LoVo (cell line): ENCODE measurements at regions not wholly inside any gene's neighbourhood (a gene's known extent, or its start where the extent isn't known, plus 50 kb on each side); places are given as distances from the start of the nearest gene placed in this dataset.
"Not testable (repeated sequence)": the region's sequence is repeated elsewhere in the genome, so short reads cannot be mapped to it uniquely, and the experiment has no call there.

Source experiments
- DNase-seq: peaks from one replicate; pipeline ENCODE4 v3.0.0-alpha.2; 2016; ENCODE audit warnings: low spot score

DNA sequence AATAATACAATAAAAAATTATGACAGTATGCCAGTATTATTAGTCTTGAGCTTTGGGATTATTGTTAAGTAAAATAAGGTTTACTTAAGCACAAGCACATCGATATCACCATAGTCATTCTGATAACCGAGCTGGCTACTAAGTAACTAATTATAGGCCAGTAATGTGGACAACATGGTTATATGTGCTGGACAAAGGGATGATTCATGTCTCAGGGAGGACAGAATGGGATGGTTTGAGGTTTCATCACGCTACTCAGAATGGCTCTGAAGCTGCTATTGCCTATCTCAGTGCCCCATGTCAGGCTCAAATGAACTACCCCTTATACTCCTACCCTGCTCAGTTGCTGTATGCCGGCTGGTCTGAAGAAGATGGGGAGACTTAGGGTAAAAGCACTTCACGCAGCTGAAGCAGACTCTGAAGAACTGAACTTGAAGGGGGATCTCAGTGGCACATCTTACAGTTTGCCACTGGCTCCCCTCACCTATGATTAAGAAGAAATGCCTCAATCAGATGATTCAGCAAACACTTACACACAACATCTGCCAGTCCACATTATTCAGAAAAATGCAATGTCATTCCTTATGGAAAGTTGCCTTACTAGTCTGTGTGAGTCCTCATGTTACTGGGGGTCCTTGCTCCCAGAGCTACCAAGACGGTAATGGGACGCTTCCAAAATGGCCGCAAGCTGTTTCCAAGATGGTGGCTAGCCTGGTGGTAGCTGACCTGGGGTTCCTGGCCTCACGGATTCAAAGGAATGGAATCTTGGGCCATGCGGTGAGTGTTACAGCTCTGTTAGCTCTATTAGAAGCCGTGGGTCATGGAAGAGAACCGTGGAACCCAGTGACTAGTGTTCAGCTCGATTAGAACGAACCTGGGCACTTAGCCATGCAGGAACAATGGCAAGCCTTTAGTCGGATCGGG lies 1098.6 kb downstream of the TAF11L14 start:
- DNase-seq: no peak

DNA sequence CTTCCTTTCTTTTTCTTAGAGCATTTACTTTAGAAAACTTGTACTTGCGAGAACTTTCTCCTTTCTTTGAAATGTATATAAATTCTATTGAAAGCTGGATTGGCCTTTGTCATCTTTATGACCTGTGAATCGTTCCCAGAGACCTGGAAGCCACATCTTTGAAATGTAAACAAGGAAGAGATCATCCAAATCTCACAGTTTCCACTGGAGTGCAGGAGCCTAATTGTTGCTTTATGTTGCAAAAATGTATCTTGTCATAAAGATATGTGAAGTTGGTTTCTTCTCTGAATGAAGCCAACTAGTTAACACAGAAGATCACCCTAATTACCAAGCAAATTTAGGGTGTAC lies 1101.8 kb downstream of the TAF11L14 start:
- DNase-seq: no peak

DNA sequence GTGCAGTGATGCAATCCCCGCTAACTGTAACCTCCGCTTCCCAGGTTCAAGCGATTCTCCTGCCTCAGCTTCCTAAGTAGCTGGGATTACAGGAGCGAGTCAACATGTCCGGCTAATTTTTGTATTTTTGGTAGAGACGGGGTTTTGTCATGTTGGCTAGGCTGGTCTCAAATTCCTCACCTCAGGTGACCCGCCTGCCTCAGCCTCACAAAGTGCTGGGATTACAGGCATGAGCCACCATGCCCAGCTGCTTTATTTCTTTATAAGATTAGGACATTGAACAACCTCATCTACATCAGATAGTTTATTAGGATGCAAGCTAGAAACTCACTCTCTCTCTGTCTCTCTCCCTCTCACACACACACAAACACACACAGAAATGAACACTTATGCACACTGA lies 1102.5 kb downstream of the TAF11L14 start:
- DNase-seq: not testable (repeated sequence)

DNA sequence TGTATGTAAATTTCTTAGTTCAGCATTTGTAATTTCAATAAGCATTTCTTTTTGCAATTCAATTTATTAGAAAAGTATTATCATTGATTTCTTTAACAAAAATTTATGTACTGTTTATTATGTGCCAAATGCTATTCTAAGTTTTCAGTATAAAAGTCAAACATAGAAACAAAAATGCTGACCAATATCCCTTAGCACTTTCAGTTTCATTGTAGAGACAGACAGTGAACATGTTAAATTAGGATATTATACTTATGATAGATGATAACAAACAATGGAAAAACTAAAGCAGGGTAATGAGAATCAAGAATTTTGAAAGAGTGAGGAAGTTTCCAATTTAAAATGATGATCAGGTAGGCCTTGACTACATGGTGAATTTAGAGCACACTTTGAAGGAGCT lies 1106.0 kb downstream of the TAF11L14 start:
- DNase-seq: no peak

- no peak for DNase-seq
Measured at GRCh38 chr5:18742830-18743229, 1108.6 kb downstream of the TAF11L14 start.

DNA sequence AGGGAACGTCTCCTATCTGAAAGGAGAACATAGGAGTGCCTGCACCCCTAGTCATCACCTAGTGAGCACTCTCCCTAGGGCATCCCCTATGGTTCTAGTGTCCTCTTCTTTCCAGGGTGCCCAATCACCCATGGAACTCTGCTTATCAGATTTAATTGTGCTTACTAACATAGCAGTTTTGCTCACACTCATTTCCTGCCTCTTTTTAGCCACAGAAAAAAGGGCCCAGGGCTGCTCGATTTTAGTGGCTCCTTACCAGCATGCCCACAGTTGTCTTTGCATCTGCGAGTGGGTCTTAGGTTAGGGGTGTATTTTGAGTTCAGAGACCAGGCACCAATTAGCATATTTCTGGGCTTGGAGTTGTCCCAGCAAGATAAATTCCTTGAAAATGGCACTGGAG lies 1110.2 kb downstream of the TAF11L14 start:
- no peak for DNase-seq

DNA sequence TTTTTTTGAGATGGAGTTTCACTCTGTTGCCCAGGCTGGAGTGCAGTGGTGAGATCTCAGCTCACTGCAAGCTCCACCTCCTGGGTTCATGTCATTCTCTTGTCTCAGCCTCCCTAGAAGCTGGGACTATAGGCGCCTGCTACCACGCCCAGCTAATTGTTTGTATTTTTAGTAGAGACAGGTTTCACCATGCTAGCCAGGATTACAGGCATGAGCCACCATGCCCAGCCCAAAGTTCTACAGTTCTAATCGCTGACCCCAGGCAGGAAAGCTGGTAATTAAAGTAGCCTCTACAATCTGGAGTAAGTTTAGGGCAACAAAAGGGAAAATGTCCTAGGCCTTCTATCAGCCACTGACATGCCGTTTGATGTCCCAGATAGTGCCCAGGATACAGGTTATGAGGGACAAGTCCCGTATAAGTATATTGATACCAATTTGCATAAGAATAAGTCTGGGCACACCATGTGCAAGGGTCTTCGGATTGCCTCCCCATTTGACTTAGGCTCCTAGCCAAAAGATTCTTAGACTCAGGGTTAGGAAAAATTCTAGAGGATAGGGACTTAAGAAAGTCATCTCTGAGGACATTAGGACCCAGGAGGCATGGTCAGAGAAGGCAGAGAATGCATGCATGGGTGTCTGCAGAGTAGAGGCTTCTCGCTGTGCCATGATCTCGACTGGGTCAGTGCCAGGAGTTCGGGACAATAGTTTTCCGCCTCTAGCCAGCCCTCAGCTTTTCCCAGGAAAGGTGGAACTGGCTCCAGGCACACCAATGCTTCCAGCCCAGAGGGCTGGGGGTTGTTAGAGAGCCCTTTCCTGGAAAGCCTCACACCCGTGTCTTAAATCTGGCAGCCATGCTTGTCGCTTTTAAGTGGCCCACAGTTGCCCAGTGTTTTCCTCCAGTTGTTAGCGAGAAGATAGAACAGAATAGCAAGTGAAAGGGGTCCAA lies 1111.1 kb downstream of the TAF11L14 start:
- DNase-seq: peak; percentile 38

- peak; percentile 73 for DNase-seq
Measured at GRCh38 chr5:18745988-18746615, 1111.8 kb downstream of the TAF11L14 start.

- no peak for DNase-seq
Measured at GRCh38 chr5:18749763-18750162, 1115.5 kb downstream of the TAF11L14 start.

- DNase-seq: no peak
Measured at GRCh38 chr5:18752317-18752716, 1118.1 kb downstream of the TAF11L14 start.

DNA sequence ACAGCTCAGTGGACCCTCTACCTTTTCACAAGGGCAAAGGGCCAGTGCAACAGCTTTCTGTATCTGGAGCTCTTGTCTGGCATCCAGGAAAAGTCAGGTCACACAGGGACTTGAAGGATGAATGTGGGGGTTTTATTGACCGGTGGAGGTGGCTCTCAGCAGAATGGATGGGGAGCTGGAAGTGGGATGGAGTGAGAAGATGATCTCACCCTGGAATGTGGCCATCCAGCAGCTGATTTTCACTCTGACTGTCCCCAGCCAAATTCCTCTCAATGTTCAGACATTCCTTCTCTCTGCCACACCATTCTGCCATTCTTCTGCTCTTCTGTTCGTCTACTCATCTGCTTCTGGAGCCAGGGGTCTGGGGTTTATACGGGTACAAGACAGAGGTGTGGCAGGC lies 1119.9 kb downstream of the TAF11L14 start:
- DNase-seq: no peak

- DNase-seq: no peak
Measured at GRCh38 chr5:18761801-18762200, 1127.5 kb downstream of the TAF11L14 start.

DNA sequence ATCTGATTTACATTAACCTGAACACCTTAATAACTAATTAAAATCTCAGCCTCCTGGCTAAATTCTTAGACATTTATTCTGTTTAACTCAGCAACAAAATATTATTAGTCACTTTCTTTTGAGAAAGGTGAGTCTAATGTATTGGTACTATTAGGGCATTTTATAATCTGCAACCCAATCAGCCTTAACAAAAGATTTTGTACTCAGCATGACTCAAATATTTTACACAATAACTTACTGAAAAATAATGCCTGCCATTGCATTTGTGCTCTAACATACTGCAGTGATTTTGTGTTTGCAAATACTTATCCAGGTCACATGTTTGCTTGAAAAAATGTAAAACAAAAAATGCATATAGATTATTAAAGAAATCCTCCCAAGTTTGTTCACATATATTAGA lies 1129.9 kb downstream of the TAF11L14 start:
- no peak for DNase-seq

GRCh38 chr5:18765304-18765703 lies 1131.0 kb downstream of the TAF11L14 start:
- no peak for DNase-seq

GRCh38 chr5:18771097-18771610 lies 1136.9 kb downstream of the TAF11L14 start:
- no peak for DNase-seq

GRCh38 chr5:18772475-18772874 lies 1138.2 kb downstream of the TAF11L14 start:
- peak; percentile 73 for DNase-seq

DNA sequence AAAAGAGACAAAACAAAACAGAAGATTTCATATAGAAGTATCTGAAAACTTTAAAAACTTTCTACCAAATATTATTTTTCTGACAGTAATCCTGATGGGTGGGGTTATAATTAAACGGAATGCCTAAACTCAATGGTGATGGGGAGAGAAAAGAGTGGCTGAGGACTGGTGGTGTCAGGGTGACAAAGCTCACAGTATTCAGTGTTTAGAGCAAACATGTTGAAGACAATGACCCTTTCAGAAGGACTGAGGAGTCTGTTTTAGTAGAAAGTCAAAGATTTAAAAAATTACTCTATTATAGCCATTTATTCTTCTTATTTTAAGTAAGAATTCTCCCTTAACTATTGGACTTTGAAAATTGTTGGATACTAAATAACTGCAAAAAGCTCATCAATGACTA lies 1144.0 kb downstream of the TAF11L14 start:
- no peak for DNase-seq

DNA sequence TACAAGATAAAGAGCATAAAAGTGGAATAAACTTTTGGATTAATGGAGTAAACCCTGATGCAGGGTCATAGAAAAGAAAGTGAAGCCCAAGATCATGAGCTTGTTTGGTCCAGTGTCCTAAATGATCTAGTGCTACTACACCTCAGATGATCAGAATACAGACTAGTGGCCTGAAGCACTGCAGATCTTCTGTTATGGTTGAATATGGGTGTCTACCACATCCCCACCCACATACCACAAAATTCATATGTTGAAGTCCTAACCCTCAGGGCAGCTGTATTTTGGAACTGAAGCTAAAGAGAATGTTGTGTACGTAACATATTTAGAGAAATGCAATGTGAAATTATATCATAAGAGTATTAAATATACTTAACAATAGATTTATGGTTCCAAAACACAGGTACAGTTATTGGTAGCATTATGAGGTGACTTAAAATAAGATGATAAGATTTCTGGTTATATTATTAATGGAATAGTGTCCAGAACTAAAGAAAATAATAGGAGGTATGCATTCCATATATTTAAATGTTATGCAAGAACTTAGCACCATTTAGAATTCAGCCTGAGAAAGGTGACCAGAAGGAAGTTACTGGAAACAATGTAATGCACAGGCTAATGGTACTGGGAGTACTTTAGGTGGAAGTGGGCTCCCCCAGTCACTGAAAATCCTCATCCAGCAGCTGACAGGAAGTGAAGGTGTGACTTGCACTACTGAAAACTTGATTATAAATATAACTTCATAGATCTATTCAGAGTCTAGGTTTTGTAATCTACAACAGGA lies 1155.1 kb downstream of the TAF11L14 start:
- no peak for DNase-seq

GRCh38 chr5:18792145-18792544 lies 1157.9 kb downstream of the TAF11L14 start:
- DNase-seq: peak; percentile 47

DNA sequence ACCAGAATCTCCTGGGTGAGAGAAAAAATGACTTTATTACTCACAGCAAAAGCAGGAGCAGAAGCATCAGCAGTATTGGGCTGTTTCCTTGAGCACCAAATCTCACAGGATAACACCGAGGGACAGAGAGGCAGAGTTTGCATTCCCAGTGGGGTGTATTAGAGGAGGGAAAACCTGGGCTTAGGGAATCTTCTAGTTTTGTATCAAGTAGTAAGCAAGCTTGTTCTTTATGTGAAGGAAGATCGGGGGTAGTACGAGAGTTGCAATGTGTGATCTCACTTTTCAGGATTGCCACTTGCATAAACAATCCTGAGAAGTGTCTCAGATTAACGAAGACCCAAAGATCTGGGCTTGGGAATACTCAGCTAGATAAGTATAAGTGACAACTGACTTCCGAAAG lies 1163.0 kb downstream of the TAF11L14 start:
- no peak for DNase-seq

DNA sequence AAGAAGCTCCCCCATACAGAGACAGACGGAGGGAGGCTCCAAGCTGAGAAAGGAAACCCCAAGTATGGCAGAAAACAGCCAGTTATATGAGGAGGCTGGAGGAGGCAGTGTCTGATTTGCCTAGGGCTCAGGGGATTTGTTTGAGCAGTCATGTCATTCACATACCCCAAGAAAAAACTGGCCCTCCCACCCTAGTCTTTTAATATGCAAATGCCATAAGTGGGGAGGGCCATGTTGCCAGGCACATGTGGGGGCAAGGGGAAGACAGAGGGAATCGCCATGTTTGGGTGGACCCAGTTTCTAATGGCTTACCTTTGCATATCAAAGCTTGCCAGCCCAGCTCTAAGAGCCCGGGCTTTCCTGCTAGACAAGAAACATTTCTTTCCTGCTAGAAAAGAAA lies 1163.8 kb downstream of the TAF11L14 start:
- no peak for DNase-seq
